ENCODE measurements at regions not wholly inside any gene's neighbourhood (a gene's known extent, or its start where the extent isn't known, plus 50 kb on each side); places are given as distances from the start of the nearest gene placed in this dataset.

- Histone ChIP-seq H3K14ac (ENCODE audit: insufficient read depth, low read length) (no peak overlapping the region), H4K91ac (ENCODE audit: insufficient read length, low read depth, low read length) (no peak overlapping the region), H4K20me1 (ENCODE audit: control insufficient read depth, insufficient read depth, insufficient read length) (no peaks in the 10 kb centered on the region), H2BK120ac (ENCODE audit: low read depth, low read length, poor library complexity, severe bottlenecking) (no peak overlapping the region), H4K8ac (replicated peaks; ENCODE audit: insufficient read length, low read depth, low read length) (no peak overlapping the region), H3K9ac (ENCODE audit: extremely low read depth, insufficient read length, low read length) (no peak overlapping the region), H2AK5ac (ENCODE audit: insufficient read length, low read length) (no peak overlapping the region), H3T11ph (ENCODE audit: low read length) (no peak overlapping the region), H3K9me3 (ENCODE audit: control insufficient read depth, low read depth, low read length) (no peaks in the 10 kb centered on the region), H3K23me2 (ENCODE audit: insufficient read length, low read depth, low read length, poor library complexity, severe bottlenecking) (no peaks in the 10 kb centered on the region), H2BK12ac (ENCODE audit: insufficient read length, low read depth, low read length) (no peak overlapping the region), H2BK20ac (ENCODE audit: low read depth, low read length, poor library complexity, severe bottlenecking) (no peak overlapping the region), H3K56ac (ENCODE audit: insufficient read length, low read depth, low read length) (no peak overlapping the region), H3K23ac (ENCODE audit: insufficient read length, low read depth, low read length) (no peak overlapping the region), H2BK5ac (ENCODE audit: insufficient read length, low read length) (no peak overlapping the region), H2AFZ (ENCODE audit: low read length) (no peak overlapping the region), H3K4ac (ENCODE audit: low read depth, low read length) (no peak overlapping the region), H3K79me2 (ENCODE audit: insufficient read depth, low read length) (no peaks in the 10 kb centered on the region), H2BK15ac (ENCODE audit: low read depth, low read length) (no peak overlapping the region), H3K4me2 (ENCODE audit: insufficient read depth, insufficient read length, low read length) (no peak overlapping the region), H3K4me1 (ENCODE audit: insufficient read depth, low read length) (no peaks in the 10 kb centered on the region), H3K79me1 (ENCODE audit: insufficient read depth, low read depth, low read length, poor library complexity, severe bottlenecking) (no peaks in the 10 kb centered on the region), H4K5ac (ENCODE audit: insufficient read length, low read depth, low read length) (no peak overlapping the region), H3K27me3 (ENCODE audit: insufficient read depth, low read length) (no peaks in the 10 kb centered on the region), H3K27ac (ENCODE audit: insufficient read length, low read depth, low read length) (no peak overlapping the region), H3K18ac (ENCODE audit: insufficient read length, low read depth, low read length) (no peak overlapping the region)
- no peak overlapping the region for H3K4me3 Mint-ChIP-seq
- no CpG with 5 or more reads among the region's 7 CpGs for WGBS (ENCODE audit: extremely low coverage, insufficient read length, low lambda C conversion rate)
- H3K9me3 Mint-ChIP-seq, result peaks cover 9 to 10% of the 10 kb centered on the region in 2 experiments
- peaks cover 0 to 2% (median 0%) of the 10 kb centered on the region in 3 experiments; a peak in 1 of 7 replicates for H3K36me3 Mint-ChIP-seq (ENCODE audit: insufficient read depth in 1 of 3, low read depth in 3 of 3)
- peaks cover 6 to 8% of the 10 kb centered on the region in 2 experiments; a peak in 2 of 4 replicates for H3K4me1 Mint-ChIP-seq
- no peak for TF ChIP-seq CTCF (conservative IDR thresholded peaks at IDR 0.05)
- peaks cover 11% of the 10 kb centered on the region for H3K27me3 Mint-ChIP-seq (ENCODE audit: low read depth)
- H3K27ac Mint-ChIP-seq, result no peak overlapping the region; a peak in 1 of 7 replicates
- no peak for DNase-seq
These were observed 51.1 kb upstream of the CTTNBP2NL start for GRCh38 chr1:112344754-112345423.

Data from H9 (cell line).